DMS153 (cell line): ENCODE measurements at regions not wholly inside any gene's neighbourhood (a gene's known extent, or its start where the extent isn't known, plus 50 kb on each side); places are given as distances from the start of the nearest gene placed in this dataset.

Experiments used
- DNase-seq: peaks from one replicate; lab custom pipeline; 2025; lab: John Stamatoyannopoulos, UW

GRCh38 chr6:113292646-113293422, 564.3 kb upstream of the MARCKS start:
- DNase-seq: no peak

GRCh38 chr6:113293423-113293740, 563.8 kb upstream of the MARCKS start:
- DNase-seq: no peak

- DNase-seq: no peak
Observed at GRCh38 chr6:113299531-113299930, 557.6 kb upstream of the MARCKS start.

GRCh38 chr6:113301651-113302050, 555.5 kb upstream of the MARCKS start:
- DNase-seq: no peak

GRCh38 chr6:113304116-113304515, 553.0 kb upstream of the MARCKS start:
- no peak for DNase-seq

GRCh38 chr6:113306552-113307145, 550.5 kb upstream of the MARCKS start:
- DNase-seq: no peak

- no peak for DNase-seq
Observed at GRCh38 chr6:113308266-113308665, 548.9 kb upstream of the MARCKS start.

- no peak for DNase-seq
Observed at GRCh38 chr6:113313841-113314240, 543.3 kb upstream of the MARCKS start.

GRCh38 chr6:113315165-113315564, 542.0 kb upstream of the MARCKS start:
- no peak for DNase-seq

- no peak for DNase-seq
Observed at GRCh38 chr6:113315879-113316278, 541.3 kb upstream of the MARCKS start.

GRCh38 chr6:113317442-113317841, 539.7 kb upstream of the MARCKS start:
- DNase-seq: no peak

GRCh38 chr6:113317891-113318574, 539.1 kb upstream of the MARCKS start:
- DNase-seq: no peak

- no peak for DNase-seq
Observed at GRCh38 chr6:113318575-113318917, 538.6 kb upstream of the MARCKS start.

- no peak for DNase-seq
Observed at GRCh38 chr6:113320653-113321052, 536.5 kb upstream of the MARCKS start.

GRCh38 chr6:113326781-113327180, 530.4 kb upstream of the MARCKS start:
- no peak for DNase-seq

- no peak for DNase-seq
Observed at GRCh38 chr6:113328886-113329381, 528.2 kb upstream of the MARCKS start.

GRCh38 chr6:113329942-113330635, 527.1 kb upstream of the MARCKS start:
- DNase-seq: peak; percentile 80

- peak; percentile 80 for DNase-seq
Observed at GRCh38 chr6:113330636-113330946, 526.6 kb upstream of the MARCKS start.

GRCh38 chr6:113331021-113331420, 526.1 kb upstream of the MARCKS start:
- no peak for DNase-seq

- DNase-seq: no peak
Observed at GRCh38 chr6:113338644-113339043, 518.5 kb upstream of the MARCKS start.

GRCh38 chr6:113339209-113339608, 517.9 kb upstream of the MARCKS start:
- DNase-seq: no peak

- DNase-seq: no peak
Observed at GRCh38 chr6:113340371-113340770, 516.8 kb upstream of the MARCKS start.

- DNase-seq: no peak
Observed at GRCh38 chr6:113343940-113344339, 513.2 kb upstream of the MARCKS start.
